ENCODE measurements at regions not wholly inside any gene's neighbourhood (a gene's known extent, or its start where the extent isn't known, plus 50 kb on each side); places are given as distances from the start of the nearest gene placed in this dataset.

- TF ChIP-seq, protein P1, sequence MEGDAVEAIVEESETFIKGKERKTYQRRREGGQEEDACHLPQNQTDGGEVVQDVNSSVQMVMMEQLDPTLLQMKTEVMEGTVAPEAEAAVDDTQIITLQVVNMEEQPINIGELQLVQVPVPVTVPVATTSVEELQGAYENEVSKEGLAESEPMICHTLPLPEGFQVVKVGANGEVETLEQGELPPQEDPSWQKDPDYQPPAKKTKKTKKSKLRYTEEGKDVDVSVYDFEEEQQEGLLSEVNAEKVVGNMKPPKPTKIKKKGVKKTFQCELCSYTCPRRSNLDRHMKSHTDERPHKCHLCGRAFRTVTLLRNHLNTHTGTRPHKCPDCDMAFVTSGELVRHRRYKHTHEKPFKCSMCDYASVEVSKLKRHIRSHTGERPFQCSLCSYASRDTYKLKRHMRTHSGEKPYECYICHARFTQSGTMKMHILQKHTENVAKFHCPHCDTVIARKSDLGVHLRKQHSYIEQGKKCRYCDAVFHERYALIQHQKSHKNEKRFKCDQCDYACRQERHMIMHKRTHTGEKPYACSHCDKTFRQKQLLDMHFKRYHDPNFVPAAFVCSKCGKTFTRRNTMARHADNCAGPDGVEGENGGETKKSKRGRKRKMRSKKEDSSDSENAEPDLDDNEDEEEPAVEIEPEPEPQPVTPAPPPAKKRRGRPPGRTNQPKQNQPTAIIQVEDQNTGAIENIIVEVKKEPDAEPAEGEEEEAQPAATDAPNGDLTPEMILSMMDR (conservative IDR thresholded peaks at IDR 0.05 in 1 of 2, IDR thresholded peaks at IDR 0.05 in 1 of 2; ENCODE audit: low read depth in 1 of 2, low read length in 2 of 2) = no peak
- TF ChIP-seq EZH2 (IDR thresholded peaks at IDR 0.05; ENCODE audit: low read length, missing control alignments) = no peak
Measured at GRCh38 chr5:27476356-27476988, 438.1 kb upstream of the CDH9 start.

Measured in fibroblast of lung (primary cell).